LHCN-M2 (cell line): ENCODE measurements at regions not wholly inside any gene's neighbourhood (a gene's known extent, or its start where the extent isn't known, plus 50 kb on each side); places are given as distances from the start of the nearest gene placed in this dataset.

Experiments used
- DNase-seq: peaks from one replicate; pipeline ENCODE4 v3.0.0-alpha.2; 2012; ENCODE audit warnings: low read depth

DNA sequence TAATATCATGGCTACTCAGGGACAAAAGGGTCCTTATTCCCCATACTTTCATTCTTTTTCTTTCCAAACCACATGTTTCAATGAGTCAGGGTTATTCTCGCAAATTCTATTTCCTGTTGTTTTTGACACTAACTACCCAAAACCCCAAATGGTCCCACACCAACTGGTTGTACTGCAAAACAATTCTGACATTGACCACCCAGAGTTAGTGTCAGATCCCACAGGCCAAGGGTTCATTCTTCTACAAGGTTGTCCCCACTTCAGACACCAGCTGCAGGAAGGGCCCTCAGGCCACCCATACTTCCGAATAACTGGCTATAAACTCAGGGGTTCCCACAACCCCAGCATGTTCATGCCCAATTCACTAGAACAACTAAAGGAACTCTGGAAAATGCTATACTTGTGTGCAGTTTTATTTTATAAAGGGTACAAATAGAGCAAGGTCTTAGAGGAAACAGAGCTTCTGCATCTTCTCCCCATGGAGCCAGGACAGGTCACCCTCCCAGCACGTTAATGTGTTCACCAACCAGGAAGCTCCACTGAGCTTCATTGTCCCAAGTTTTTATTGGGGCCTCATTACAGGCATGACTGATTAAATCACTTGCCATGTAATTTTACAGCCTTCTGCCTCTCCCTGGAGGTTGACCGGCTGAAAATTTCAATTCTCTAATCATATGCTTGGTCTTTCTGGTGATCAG is 334.8 kb downstream of the DRD1 start:
- DNase-seq: no peak

DNA sequence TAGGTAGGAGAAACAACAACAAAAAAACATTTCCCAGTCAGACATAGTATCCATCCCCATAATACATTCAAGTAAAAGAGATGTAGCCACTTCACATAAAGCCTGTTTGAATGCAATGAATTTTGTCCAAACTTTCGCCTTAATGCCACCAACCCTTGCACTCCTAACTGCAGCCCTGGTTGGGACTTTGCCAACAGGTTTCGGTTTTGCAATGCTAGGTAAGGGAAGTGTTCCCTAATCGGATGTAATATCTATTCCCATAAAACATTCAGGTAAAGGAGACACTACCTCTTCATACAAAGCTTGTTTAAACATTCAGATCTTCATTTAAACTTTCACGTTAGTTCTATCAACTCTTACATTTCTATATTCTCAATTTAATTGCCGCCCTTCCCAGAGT is 336.1 kb downstream of the DRD1 start:
- DNase-seq: no peak

DNA sequence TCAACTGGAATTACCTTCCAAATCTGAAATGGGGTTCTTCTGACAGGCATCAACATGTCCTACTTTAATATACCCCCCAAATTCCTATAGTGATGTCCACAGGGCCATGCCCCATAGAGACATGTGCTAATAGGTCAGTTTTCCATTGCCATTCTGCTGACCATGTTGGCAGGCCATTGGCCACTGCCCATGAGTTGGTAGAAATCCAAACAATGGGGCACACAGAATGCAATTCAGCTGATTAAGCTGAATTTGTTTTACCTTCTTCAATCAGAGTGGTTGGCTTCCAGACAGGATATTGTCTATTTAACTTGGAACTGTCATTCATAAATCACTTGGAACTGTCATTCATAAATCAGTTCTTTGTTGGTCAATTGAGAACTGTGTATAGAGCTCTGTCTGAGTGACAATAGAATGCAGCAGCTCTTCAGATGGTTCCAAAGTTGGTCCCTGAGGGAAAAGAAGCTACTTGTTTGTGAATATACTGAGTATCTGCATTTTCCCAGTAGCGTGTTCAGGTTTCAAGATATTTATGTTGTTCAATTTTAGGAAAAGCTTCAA is 336.9 kb downstream of the DRD1 start:
- DNase-seq: no peak

- no peak for DNase-seq
Measured at GRCh38 chr5:175104677-175105076, 339.3 kb downstream of the DRD1 start.

GRCh38 chr5:175103746-175104145 is 340.2 kb downstream of the DRD1 start:
- DNase-seq: no peak

DNA sequence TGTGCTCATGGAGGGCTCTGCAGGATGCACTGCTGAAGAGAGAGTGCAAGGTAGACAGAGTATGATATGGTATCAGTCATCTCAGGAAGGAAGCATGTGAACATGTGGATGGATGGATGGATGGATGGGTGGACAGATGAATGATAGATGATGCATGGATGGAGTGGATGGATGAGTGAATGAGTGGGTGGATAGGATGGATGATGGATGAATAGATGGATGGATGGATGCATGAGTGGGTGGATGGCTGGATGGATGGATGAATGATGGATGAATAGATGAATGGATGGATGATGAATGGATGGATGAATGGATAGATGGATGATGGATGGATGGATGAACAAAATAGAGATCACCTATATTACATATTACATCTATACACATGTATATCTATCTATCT is 341.3 kb downstream of the DRD1 start:
- DNase-seq: no peak

- DNase-seq: no peak
Measured at GRCh38 chr5:175098301-175098700, 345.7 kb downstream of the DRD1 start.

- no peak for DNase-seq
Measured at GRCh38 chr5:175096469-175097165, 347.4 kb downstream of the DRD1 start.

DNA sequence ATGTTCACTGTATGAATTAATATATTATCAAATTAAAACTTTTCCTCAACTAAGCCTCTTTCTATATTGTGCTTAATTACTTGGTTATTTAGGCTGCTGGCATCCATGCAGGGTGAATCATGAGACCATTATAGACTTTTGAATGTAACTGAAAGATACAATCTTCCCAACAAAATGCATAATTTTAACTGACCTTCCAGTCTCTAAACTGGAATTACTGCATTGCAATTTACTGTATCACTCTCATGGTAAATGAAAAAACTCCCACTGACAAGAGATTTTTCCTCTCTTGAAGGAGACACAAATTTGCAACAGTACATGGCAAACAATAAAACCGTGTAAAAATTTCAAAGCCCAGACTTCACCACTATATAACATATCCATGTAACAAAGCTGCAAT is 349.5 kb downstream of the DRD1 start:
- no peak for DNase-seq

GRCh38 chr5:175092691-175093090 is 351.3 kb downstream of the DRD1 start:
- DNase-seq: no peak

- no peak for DNase-seq
Measured at GRCh38 chr5:175088963-175089362, 355.0 kb downstream of the DRD1 start.

GRCh38 chr5:175082866-175083590 is 358.6 kb downstream of the MSX2 start:
- DNase-seq: no peak

DNA sequence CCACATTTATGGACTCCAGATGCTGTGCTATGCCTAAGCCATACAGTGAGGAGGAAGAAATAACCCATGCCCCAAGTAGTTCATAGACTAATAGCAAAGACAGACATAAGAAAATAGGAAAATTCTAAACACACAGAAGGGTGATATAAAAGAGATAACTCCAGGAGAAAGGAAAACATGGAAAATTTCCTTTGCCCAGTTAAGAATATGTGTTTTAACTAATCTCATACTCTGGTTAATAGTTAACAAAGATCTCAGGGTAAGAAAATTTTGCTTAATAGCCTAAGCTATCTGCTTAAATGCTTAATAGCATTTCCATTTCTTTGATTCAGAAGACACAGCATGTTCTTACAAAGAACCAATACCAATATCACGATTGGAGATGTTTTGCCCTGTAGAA is 358.0 kb downstream of the MSX2 start:
- DNase-seq: no peak

- no peak for DNase-seq
Measured at GRCh38 chr5:175079707-175080106, 355.3 kb downstream of the MSX2 start.

DNA sequence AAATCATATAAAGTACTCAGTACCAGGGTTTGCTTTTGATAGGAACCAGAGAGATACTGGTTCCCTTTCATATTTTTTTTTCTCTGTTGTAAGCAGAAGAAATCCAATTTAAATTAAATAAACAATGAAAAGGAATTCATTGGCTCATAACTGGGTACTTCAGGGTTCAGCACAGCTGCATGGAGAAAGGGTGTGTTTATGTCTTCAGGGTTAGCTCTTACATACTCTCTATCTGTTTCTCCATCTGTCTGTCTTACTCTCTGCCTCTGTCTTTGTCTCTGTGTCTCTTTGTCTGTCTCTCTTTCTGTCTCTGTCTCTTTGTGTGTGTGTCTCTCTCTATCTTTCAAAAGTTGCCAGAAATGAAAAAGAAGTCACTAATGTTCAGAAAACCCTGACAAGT is 345.9 kb downstream of the MSX2 start:
- no peak for DNase-seq

DNA sequence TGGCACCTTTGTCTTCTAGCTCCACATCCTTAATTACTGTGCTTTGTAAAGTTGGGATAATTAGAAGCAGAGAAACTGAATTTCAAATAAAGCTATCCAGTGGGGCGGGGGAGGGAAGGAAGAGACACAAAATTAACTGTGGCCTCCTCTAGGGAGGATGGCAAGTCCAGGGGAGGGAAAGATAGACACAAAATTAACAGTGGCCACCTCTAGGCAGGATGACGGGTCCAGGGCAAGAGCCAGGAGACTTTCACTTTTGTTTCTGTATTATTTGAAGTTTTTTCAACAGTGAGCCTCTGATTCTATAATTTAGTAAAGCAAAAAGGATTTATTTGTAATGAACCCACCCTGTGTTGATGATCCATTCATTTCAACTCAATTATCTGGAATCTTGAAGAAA is 335.9 kb downstream of the MSX2 start:
- no peak for DNase-seq

GRCh38 chr5:175059687-175060211 is 335.4 kb downstream of the MSX2 start:
- peak; percentile 4 for DNase-seq

DNA sequence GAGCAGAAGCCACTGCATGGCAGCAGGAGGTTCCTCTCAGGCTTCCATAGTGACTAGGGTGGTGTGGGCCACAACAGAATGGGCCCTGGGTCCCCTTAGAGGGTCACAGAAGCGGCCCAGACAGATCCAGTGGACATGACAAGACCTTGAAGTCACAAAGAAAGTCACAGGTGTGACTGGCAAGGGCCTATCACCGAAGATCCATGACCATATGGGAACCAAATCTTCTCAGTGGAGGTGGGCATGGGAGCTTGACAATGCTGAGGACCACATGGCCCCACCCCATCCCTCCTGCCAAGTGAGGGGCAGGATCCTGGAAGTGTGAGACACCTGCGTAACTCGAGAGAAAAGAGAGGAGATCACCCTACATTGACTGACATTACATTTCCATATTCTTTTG is 332.4 kb downstream of the MSX2 start:
- no peak for DNase-seq

DNA sequence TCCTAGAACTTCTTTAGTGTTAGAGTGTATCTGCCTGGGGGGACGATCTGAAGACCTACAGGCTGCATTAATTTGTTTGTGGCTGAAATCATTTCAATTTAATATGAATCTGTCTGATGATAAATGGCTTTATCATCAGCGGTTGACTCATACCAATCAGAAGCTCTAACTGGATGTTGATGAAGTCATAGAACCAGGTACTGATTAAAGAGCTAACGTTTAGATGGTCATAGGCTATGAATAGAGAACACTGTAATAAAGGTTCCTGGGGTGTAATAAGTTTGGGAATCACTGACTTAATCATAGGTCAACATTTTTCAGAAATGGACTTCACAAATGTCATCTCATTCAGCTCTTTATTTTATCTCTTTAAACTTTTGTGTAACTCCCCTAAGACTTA is 329.9 kb downstream of the MSX2 start:
- DNase-seq: no peak

- no peak for DNase-seq
Measured at GRCh38 chr5:175052351-175052750, 328.0 kb downstream of the MSX2 start.

- DNase-seq: no peak
Measured at GRCh38 chr5:175047048-175047447, 322.7 kb downstream of the MSX2 start.

- DNase-seq: no peak
Measured at GRCh38 chr5:175045820-175046219, 321.4 kb downstream of the MSX2 start.
